ENCODE measurements at regions not wholly inside any gene's neighbourhood (a gene's known extent, or its start where the extent isn't known, plus 50 kb on each side); places are given as distances from the start of the nearest gene placed in this dataset.

DNA sequence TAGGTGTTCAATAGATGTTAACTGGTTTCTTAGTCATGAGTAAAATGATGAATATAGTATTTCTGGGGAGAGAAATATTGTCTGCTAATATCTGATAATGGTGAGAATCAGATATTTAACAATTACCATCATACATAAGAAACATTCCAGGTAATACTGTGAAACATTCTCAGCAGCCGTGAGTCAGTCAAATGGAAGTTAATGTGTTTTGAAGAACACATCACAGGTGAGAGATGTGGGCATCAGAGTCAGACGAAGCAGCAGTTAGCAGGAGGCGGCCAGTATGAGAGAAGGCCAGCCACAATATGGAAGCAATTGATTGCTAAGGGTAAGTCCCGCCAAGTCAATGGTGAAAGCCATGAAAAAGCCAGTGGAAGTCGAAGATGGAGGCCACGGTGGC lies 1035.9 kb downstream of the TUSC7 start:
- H3K4me1 ChIP-seq (ENCODE audit: insufficient read depth, low read length): no peaks in the 10 kb centered on the region
- H3K27me3 ChIP-seq (ENCODE audit: low read length): no peaks in the 10 kb centered on the region
- no peak overlapping the region for H2AFZ ChIP-seq (ENCODE audit: low read length)
- no peaks in the 10 kb centered on the region for H3F3A ChIP-seq (ENCODE audit: low read length, unreplicated experiment)
- H3K36me3 ChIP-seq (ENCODE audit: low read depth, low read length): no peaks in the 10 kb centered on the region
- no TSS peak for BruUV-seq (replicated peaks)
- POLR2A ChIA-PET (ENCODE audit: unreplicated experiment): no interaction called here
- no peak overlapping the region for H3K27ac ChIP-seq (ENCODE audit: low read length)
- no peaks in the 10 kb centered on the region for H3K79me2 ChIP-seq (ENCODE audit: low read length)
- no peaks in the 10 kb centered on the region for H4K20me1 ChIP-seq (ENCODE audit: low read length)
- no peak overlapping the region for H3K9ac ChIP-seq (ENCODE audit: low read length)
- peaks cover 11% of the 10 kb centered on the region for H3K9me3 ChIP-seq (ENCODE audit: low read length)
- no peaks in the 10 kb centered on the region for H3K9me2 ChIP-seq (replicated peaks; ENCODE audit: low read length)
- ATAC-seq: no peak
- no peak for DNase-seq
- H3K4me3 ChIP-seq (ENCODE audit: low read length): no peak overlapping the region
- TF ChIP-seq, protein P1, sequence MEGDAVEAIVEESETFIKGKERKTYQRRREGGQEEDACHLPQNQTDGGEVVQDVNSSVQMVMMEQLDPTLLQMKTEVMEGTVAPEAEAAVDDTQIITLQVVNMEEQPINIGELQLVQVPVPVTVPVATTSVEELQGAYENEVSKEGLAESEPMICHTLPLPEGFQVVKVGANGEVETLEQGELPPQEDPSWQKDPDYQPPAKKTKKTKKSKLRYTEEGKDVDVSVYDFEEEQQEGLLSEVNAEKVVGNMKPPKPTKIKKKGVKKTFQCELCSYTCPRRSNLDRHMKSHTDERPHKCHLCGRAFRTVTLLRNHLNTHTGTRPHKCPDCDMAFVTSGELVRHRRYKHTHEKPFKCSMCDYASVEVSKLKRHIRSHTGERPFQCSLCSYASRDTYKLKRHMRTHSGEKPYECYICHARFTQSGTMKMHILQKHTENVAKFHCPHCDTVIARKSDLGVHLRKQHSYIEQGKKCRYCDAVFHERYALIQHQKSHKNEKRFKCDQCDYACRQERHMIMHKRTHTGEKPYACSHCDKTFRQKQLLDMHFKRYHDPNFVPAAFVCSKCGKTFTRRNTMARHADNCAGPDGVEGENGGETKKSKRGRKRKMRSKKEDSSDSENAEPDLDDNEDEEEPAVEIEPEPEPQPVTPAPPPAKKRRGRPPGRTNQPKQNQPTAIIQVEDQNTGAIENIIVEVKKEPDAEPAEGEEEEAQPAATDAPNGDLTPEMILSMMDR (conservative IDR thresholded peaks at IDR 0.05; ENCODE audit: low read depth, low read length): no peak
- TF ChIP-seq EZH2phosphoT487 (IDR thresholded peaks at IDR 0.05; ENCODE audit: borderline replicate concordance, low read length) (no peak), EZH2 (IDR thresholded peaks at IDR 0.05; ENCODE audit: low read length, unreplicated experiment) (no peak)
- CTCF ChIA-PET: no interaction called here
- H3K4me2 ChIP-seq (ENCODE audit: low read length): no peak overlapping the region
- intact Hi-C loops (cut with micrococcal nuclease): no loop called here

DNA sequence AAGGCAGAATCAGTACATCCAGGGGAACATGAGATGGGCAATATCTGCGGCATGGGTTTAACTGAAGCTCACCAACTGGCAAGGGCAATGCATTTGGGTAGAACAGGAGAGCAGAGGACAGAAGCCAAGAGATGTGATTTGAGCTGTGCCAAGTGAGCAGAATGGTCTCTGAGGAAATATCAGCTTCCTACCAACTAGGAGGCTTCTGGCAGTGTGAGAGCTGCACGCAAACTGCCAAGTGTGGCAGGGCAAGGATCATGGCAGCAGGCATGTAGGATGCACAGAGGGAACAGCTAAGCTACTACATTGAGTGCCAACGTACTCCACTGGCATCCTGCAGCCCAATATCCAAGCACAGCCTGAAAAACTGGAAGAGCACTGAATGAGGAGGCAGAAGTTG lies 1036.5 kb downstream of the TUSC7 start:
- Histone ChIP-seq H3K4me2 (ENCODE audit: low read length) (no peak overlapping the region), H3K36me3 (ENCODE audit: low read depth, low read length) (no peaks in the 10 kb centered on the region), H3K4me3 (ENCODE audit: low read length) (no peak overlapping the region), H3K9me3 (ENCODE audit: low read length) (peaks cover 11% of the 10 kb centered on the region), H3K4me1 (ENCODE audit: insufficient read depth, low read length) (no peaks in the 10 kb centered on the region), H3K9ac (ENCODE audit: low read length) (no peak overlapping the region), H4K20me1 (ENCODE audit: low read length) (no peaks in the 10 kb centered on the region), H3K27ac (ENCODE audit: low read length) (no peak overlapping the region), H3F3A (ENCODE audit: low read length, unreplicated experiment) (no peaks in the 10 kb centered on the region), H3K27me3 (ENCODE audit: low read length) (no peaks in the 10 kb centered on the region), H3K9me2 (replicated peaks; ENCODE audit: low read length) (no peaks in the 10 kb centered on the region), H3K79me2 (ENCODE audit: low read length) (no peaks in the 10 kb centered on the region), H2AFZ (ENCODE audit: low read length) (no peak overlapping the region)
- ChIA-PET CTCF (no interaction called here), POLR2A (ENCODE audit: unreplicated experiment) (no interaction called here)
- DNase-seq (no peak), ATAC-seq (no peak)
- no TSS peak for BruUV-seq (replicated peaks)
- intact Hi-C loops (cut with micrococcal nuclease): no loop called here
- no peak for TF ChIP-seq EZH2phosphoT487 (IDR thresholded peaks at IDR 0.05; ENCODE audit: borderline replicate concordance, low read length)
- TF ChIP-seq, protein P1 (conservative IDR thresholded peaks at IDR 0.05; ENCODE audit: low read depth, low read length): no peak
- no peak for TF ChIP-seq EZH2 (IDR thresholded peaks at IDR 0.05; ENCODE audit: low read length, unreplicated experiment)

DNA sequence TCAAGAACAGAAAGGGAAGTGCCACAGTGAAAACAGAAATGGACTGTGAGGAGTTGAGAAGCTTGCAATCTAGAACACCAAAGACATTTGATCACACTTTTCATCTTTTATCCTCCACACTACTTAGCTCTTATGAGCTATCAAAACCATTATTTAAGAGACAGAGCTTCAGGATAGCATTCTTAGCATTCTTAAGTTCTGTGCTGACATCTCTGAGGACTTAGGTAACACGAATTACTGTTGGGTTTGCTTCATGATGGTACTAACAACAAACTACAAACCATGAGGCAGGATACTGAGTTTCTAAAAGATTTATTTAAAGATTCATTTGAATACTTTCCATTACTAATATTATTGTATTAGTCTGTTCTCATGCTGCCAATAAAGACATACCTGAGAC lies 1038.6 kb downstream of the TUSC7 start:
- BruUV-seq (replicated peaks): no TSS peak
- Histone ChIP-seq H3K27ac (ENCODE audit: low read length) (no peak overlapping the region), H3K4me1 (ENCODE audit: insufficient read depth, low read length) (no peaks in the 10 kb centered on the region), H2AFZ (ENCODE audit: low read length) (no peak overlapping the region), H3K4me3 (ENCODE audit: low read length) (no peak overlapping the region), H3K9ac (ENCODE audit: low read length) (no peak overlapping the region), H4K20me1 (ENCODE audit: low read length) (no peaks in the 10 kb centered on the region), H3K27me3 (ENCODE audit: low read length) (no peaks in the 10 kb centered on the region), H3K9me3 (ENCODE audit: low read length) (peaks cover 3% of the 10 kb centered on the region; the same call in 1 of the 2 replicates), H3K4me2 (ENCODE audit: low read length) (no peak overlapping the region), H3K9me2 (replicated peaks; ENCODE audit: low read length) (no peaks in the 10 kb centered on the region), H3F3A (ENCODE audit: low read length, unreplicated experiment) (no peaks in the 10 kb centered on the region), H3K79me2 (ENCODE audit: low read length) (no peaks in the 10 kb centered on the region), H3K36me3 (ENCODE audit: low read depth, low read length) (no peaks in the 10 kb centered on the region)
- no peak for ATAC-seq
- ChIA-PET POLR2A (ENCODE audit: unreplicated experiment) (no interaction called here), CTCF (no interaction called here)
- TF ChIP-seq EZH2phosphoT487 (IDR thresholded peaks at IDR 0.05; ENCODE audit: borderline replicate concordance, low read length) (no peak), EZH2 (IDR thresholded peaks at IDR 0.05; ENCODE audit: low read length, unreplicated experiment) (no peak)
- TF ChIP-seq, protein P1 (conservative IDR thresholded peaks at IDR 0.05; ENCODE audit: low read depth, low read length): no peak
- DNase-seq: no peak
- intact Hi-C loops (cut with micrococcal nuclease): no loop called here

Data from PC-3 (cell line).